AML-193 (cell line): ENCODE measurements at regions not wholly inside any gene's neighbourhood (a gene's known extent, or its start where the extent isn't known, plus 50 kb on each side); places are given as distances from the start of the nearest gene placed in this dataset.

ENCODE experiments used
- DNase-seq, 2 experiments: peaks; one replicate each; lab custom pipeline; 2025; lab: John Stamatoyannopoulos, UW

DNA sequence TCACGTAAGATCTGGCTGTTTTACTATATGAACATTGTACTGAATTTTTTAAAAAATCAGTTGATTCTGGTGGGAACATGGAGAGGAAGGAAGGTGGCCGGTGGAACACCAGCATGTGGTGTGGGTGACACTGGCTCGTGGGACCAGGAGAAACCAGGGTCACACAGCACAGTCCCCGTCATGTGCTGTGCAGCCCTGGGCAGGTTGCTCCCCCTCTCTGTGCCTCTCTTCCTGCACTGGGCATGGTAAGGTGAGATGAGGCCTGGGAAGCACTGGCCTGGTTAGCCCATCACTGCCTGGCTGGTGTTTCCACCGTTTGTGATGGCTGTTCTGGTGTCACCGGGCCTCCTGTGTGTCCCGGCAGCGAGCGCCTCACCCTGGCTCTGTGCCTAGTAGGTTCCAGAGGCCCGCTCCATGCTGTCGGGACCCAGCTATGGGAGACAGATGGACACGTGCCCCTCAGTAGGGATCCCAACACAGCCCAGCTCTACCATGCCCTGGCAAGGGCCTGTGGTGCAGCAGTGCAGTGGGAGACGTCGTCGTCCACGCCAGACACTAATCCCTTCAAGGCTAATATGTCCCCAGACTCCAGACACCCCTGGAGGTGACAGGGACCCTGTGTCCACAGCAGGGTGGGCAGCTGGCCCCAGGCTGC is 88.2 kb upstream of the LINC01488 start:
- no peak for DNase-seq

GRCh38 chr11:69393865-69394233 is 87.6 kb upstream of the LINC01488 start:
- DNase-seq, result no peak

DNA sequence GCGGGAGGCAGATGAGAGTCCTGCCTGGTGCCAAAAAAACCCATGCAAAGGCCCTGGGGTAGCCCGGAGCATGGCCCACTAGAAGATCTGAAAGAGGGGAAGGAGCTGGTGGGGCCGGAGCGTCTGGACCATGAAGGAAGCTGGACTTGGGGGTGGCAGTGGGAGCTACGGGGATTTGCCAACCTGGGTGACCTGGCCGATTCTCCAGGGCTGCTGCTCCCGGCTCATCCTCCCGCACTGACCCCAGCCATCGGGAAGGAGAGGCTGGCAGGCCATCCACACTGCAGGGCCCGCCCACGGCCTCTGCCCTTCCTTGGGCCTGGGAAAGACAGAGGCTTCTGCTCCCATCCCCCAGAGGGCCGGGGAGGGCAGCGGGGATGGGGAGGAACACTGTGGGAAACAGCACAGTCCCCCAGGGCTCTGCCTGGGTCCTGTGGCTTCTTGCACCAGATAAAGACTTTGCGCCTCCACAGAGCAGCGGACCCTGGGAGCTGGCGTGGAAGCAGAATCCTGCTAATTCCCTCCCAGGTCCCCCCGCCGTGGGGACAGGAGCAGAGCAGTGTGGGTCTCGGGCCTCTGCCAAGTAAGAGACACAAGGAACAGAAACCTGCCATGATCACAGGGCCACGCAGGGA is 87.1 kb upstream of the LINC01488 start:
- DNase-seq, result no peak

DNA sequence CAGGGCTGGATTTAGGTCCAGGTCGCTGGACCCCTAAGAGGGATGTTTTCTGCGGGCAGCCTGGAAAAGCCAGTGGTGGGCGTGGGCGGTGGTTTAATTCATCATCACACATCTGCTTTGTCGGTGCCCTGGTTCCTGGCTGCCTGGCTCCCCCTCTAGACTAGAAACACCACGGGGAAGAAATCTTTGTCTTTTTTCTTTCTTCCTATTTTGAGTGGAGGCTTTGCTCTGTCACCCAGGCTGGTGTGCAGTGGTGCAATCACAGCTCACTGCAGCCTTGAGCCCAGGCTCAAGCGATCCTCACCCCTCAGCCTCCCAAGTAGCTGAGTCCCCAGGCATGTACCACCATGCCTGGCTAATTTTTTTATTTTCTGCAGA is 86.6 kb upstream of the LINC01488 start:
- DNase-seq, result peak; percentile 12 to 24

DNA sequence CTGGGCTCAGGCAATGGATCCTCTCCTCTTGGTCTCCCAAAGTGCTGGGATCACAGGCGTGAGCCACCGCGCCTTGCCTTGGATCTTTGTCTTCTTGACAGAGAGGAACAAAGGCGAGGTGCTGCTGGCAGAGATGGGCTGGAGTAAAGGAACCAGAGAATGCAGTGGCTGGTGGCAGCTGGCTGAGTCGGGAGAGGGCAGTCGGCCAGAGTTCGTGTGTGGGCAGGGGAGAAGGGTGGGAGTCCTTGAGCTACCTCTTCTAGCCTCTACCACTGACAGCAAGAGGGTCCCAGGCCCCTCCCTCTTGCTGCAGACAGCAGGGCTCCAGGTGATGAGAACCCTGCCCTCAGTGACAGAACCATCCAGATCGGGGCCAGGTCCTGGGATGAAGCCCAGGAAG is 86.2 kb upstream of the LINC01488 start:
- DNase-seq, result no peak

DNA sequence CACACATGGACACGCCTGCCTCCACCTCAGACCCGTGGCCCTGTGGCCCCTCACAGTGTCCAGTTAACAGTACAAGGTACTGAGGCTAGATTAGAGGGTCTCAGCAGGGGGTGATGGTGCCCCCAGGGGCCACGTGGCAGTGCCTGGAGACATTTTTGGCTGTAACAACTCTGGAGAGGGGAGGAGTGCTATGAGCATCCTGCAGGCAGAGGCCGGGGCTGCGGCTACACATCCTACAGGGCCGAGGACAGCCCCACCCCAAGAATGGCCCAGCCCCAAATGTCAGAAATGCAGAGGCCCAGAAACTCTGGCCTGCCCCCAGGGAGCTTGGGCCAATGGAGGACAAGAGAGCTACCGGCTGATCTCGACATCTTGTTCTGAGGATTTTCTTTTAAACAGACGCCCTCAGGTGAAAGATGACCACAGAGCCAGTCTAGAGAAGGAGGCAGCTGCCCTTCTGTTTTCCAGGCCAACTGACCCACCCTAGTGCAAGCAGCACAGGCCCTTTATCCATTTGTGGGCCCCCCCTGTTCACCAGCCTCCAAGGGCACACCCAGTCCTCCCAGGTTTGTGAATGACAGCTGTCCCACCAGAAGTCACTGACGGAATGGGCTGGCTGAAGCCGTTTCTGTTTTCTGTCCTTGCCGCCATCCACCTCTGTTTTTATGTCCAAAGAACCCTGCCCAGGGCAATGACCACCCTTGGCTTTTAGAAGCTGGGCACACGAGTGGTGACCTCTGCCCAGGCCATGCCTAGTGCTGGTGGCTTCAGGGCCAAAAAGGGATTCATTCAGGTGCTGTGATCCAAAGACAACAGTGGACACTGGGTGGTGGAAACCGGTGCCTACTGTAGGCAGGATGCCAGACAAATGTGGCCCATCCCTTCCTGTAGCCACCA is 85.2 kb upstream of the LINC01488 start:
- no peak for DNase-seq

DNA sequence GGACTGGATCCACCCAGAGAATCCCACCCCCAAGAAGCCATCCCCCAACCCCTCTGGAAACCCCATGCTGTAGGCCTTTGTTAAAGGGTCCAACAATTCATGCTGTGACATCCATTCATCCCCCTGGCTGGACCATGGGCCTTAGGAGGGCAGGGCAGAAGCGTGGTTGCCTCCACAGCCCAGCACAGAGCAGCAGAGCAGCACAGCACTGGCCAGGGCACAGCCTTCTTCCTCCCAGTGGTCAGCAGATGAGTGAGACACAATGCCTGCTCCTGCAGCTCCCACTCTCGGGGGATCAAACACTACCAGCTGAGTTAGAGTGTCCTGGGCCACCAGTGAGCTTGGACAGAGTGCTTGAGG is 84.5 kb upstream of the LINC01488 start:
- DNase-seq, result no peak

GRCh38 chr11:69397732-69398131 is 83.7 kb upstream of the LINC01488 start:
- DNase-seq, result no peak

DNA sequence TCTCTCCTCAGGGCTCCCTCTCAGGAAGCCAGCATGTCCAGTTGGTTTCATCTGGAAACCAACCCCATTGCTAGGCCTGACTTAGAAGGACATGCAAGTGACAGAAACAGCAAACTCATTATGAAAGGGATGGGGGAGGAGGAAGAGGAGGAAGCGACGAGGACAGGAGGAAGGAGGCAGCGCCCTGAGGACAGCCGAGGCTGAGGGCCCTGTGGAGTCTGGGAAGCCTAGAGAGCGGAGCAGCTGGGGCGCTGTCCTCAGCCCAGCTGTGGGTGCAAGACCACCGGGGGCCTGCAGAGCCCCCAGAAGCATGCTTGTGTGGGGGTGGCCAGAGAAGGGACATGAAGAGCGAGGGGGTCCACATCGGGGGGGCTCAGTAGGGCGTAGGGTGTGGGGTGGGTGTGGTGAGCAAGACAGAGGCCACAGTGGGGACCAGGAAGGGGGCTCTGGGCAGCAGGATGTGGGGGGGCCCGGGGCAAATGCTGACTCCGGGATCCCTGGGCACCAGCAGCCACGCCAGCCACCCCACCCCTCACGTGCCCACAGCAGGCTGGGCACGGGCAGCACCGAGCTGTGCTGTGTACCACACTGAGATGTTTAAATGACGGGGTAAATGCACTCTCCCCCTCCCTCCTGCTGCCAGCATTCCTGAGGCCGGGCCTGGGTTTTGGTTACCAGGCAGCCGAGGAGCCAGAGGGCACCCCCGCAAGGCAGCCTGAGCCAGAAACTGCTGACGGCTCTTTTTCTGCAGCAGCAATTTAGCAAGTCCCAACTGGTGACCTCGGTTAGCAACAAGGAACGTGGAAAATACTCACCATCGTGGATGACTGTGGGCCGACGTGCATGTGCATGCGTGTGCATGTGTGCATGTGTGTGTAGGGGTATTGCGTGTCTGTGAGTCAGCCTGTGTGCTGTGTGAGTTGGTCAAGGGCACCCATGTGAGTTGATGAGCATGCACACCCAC is 82.7 kb upstream of the LINC01488 start:
- DNase-seq, result no peak

DNA sequence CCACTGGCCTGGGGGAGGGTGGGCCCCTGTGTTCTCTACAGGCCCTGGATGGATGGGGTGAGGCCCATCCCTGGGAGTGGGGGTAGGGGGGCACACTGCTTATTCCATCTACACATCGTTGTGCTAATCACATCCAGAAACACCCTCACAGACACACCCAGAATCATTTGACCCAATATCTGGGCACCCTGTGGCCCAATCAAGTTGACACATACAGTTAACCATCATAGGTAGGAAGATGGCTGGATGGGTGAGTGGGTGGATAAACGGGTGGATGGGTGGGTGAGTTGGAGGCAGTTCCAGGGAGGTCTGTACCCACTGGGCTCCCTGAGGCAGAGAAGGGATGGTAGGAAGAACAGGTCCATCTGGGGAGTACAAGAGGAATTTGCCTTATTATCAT is 81.3 kb upstream of the LINC01488 start:
- DNase-seq, result no peak

DNA sequence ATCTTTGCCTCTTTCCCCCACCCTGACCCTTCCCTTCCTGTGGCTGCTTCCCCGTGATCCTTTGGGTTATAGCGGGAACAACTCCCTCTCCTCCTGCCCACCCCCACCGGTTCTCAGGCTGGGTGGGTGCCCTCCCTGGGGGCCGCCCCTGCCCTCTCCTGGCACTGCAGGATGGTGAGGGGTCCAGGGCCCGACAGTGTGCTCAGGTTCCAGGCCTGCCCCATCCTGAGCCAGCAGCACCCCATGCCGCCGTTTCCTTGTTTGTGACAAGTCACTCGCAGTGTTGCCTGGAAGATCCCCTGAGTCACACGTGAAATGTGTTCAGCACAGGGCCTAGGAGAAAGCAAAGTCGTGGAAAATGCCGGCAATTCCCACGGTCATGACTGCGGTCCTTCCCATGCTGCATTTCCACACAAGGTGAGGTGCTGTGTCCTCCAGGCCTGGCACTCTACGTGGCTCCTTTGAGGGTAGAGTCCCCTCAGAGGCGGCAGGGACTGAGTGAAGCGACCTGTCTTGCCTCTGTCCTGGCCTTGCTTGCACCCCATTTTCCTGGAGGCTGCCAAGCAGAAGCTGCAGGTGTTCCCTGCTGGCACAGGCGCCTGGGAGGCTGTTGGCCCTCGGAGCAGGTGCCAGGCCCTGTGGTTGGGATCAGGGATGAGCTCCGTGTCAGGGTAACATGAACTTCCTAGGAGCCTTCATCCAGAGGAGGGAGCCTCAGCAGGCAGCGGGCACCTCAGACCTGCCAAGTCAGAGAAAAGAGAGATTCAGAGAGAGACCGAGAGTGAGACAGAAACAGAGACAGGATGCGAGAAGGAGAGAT is 80.5 kb upstream of the LINC01488 start:
- DNase-seq, result no peak

DNA sequence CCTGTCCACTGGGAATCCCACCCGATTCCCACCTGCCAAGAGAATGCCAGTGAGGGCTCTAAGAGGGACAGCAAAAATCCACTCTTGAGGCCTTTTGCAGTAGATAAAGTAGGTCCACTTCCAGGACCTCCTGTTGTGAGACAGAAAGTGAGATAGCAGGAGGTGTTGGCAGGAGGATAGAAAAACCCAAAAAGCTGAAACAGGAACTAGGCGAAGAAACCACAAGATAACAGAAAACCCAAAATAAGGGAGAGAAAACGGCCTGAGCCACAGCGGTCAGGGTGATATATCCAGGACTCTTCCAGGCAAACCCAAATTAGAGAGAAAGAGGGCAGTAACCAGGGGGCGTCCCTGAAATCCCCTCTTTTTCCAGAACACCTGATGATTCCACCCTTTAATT is 79.7 kb upstream of the LINC01488 start:
- DNase-seq, result peak; percentile 55 to 58

DNA sequence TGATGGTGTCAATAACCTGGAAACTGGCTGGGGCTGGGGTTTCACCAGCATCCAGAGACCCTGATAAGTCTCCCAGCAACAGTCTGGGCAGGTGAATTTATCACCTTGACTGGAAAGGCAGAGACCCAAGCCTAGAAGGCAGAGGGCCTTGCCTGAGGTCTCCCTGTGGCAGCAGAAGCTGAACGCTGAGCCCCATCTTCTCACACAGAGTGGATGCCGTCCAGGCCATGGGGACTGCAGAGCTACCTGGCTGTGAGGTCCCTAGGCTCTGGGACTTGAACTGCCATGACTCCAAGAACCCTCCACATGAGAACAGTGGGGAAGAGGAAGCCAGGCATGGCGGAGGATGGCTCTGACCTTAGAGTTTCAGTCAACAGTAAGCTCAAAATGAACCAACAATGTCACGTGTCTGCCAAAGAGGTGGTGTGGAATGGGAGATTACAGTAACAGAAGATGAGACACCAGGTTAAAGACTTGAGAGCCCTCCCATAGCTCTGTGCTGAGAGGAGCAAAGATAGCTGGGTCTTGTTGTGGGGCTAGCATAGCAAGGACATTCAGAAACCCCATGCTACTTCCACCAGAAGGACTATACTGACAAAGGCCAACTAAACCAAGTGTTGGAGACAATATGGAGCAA is 79.1 kb upstream of the LINC01488 start:
- no peak for DNase-seq

GRCh38 chr11:69403556-69404215 is 77.8 kb upstream of the LINC01488 start:
- no peak for DNase-seq

DNA sequence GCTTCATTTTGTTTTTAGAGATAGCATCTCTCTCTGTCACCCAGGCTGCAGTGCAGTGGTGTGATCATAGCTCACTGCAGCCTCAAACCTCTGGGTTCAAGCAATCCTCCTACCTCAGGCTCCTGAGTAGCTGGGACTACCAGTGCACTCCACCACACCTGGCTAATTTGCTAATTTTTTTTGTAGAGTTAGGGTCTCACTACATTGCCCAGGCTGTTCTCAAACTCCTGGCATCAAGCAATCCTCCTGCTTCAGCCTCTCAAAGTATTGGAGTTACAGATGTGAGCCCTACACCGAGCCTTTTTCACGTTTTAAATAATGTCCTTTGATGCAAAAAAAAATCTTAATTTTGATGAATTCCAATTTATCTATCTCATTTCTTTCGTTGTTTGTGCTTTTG is 75.4 kb upstream of the LINC01488 start:
- DNase-seq, result no peak

DNA sequence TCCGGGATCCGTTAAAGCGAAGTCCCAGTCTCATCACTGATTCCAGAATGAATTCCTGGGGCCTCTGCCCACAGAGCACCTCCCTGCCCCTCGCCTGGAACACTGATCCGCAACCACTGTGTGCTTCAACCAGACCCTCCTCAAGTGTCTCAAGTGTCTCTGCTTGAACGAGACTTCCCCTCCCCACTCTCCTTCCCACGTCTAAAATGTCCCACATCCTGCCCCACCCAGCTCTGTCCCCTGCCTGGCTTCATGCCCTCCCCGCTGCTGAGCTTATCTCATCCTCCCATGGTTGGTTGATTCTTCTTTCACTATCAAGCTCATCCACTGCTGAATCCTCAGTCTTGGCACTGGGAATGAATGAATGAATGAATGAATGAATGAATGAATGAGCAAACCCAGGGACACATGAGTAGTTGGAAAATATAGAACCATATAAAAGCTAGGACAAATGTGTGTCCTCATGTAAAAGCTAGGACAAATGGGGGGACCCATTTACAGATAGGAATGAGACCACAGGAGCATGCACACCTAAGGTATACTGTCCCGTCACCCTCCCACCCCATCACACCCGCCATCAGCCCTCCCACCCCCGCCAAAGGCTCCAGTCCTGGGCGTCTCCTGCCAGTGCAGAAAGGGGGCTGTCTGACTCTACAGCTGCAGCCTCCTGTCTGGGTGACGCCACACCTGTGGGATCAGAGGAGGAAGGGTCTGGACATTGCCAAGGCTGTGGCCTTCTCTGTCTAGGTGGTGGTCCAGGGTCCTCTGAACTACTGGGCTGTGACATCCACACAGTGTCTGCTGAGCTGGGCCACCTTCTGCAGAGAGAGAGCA is 71.4 kb upstream of the LINC01488 start:
- DNase-seq, result no peak

DNA sequence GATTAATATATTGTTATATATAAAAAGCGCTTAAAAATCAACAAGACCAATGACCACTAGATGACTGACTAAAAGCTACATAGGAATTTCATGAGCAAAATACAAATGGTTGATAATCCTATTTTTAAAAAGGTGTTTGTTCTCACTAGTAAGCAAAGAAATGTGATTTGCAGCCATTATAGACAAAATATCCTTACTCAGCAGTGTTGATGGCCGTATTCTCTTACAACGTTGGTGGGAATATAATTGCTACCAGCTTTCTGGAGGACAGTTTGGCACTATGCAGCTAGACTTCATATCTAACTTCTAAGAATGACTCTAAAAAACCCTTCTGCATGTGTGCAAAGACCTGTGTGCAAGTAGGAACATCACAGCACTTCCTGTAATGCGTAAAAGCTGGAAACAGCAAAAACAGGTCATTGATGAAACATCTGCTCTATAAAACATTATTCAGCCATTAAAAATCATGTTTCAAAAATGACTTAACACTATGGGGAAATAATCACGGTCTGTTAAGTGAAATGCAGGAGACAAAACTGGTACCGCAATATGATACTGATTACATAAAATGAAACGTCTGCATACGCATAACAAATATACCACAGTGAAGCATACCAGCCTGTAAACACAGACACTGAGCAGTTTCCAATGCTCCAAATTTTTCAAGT is 70.1 kb upstream of the LINC01488 start:
- DNase-seq, result no peak

- DNase-seq, result no peak
These were observed 68.3 kb upstream of the LINC01488 start for GRCh38 chr11:69413015-69413801.
